ENCODE measurements at regions not wholly inside any gene's neighbourhood (a gene's known extent, or its start where the extent isn't known, plus 50 kb on each side); places are given as distances from the start of the nearest gene placed in this dataset.

DNA sequence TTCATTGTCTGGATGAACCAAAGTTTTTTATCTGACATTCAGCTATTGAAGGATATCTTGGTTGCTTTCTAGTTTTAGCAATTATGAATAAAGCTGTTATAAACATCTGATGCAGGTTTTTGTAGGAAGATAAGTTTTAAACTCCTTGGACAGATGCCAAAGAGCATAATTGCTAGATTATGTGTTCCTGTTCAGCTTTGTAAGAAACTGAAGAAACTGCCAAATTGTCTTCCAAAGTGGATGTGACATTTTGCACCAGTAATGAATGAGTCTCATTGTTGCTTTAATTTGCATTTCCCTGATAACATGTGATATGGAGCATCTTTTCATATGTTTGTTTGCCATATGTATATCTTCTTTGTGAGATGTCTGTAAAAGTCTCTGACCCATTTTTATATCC lies 239.9 kb upstream of the TTC14 start:
- TF ChIP-seq, protein P1, sequence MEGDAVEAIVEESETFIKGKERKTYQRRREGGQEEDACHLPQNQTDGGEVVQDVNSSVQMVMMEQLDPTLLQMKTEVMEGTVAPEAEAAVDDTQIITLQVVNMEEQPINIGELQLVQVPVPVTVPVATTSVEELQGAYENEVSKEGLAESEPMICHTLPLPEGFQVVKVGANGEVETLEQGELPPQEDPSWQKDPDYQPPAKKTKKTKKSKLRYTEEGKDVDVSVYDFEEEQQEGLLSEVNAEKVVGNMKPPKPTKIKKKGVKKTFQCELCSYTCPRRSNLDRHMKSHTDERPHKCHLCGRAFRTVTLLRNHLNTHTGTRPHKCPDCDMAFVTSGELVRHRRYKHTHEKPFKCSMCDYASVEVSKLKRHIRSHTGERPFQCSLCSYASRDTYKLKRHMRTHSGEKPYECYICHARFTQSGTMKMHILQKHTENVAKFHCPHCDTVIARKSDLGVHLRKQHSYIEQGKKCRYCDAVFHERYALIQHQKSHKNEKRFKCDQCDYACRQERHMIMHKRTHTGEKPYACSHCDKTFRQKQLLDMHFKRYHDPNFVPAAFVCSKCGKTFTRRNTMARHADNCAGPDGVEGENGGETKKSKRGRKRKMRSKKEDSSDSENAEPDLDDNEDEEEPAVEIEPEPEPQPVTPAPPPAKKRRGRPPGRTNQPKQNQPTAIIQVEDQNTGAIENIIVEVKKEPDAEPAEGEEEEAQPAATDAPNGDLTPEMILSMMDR (IDR thresholded peaks at IDR 0.05; ENCODE audit: insufficient read depth, low read length, missing control alignments) = no peak
- ChIA-PET POLR2A (no interaction called here), CTCF (no interaction called here)
- DNase-seq (ENCODE audit: low read depth, low spot score) = no peak
- H3K4me3 ChIP-seq (ENCODE audit: low read depth, low read length) = no peak overlapping the region

DNA sequence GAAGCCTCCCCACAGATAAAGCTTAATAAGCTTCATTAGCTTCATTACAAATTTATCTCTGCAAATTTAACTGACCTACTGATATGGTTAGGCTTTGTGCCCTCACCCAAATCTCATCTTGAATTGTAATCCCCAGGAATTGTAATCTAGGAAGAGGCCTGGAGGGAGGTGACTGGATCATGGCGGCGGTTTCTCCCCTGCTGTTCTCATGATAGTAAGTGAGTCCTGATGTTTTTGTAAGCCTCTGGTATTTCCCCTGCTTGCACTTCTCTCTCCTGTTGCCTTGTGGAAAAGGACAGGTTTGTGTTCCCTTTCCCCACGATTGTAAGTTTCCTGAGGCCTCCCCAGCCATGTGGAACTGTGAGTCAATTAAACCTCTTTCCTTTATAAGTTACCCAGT lies 226.1 kb upstream of the TTC14 start:
- no peak overlapping the region for H3K4me3 ChIP-seq (ENCODE audit: low read depth, low read length)
- TF ChIP-seq, protein P1 (IDR thresholded peaks at IDR 0.05; ENCODE audit: insufficient read depth, low read length, missing control alignments) = no peak
- no peak for DNase-seq (ENCODE audit: low read depth, low spot score)
- CTCF ChIA-PET = no interaction called here
- POLR2A ChIA-PET = no interaction called here

DNA sequence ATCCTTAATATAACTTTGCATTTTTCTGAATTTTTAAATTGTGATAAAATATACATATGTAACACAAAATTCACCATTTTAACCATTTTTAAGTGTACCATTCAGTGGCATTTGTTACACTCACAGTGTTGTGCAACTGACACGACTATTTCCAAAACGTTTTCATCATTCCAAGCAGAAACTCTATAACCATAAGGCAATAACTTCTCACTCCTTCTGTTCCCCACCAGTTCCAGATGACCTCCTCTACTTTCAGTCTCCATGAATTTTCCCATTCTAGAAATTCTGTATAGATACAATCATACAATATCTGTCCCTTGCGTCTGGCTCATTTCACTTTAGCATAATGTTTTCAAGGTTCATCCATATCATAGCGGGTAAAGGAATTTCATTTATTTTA lies 223.5 kb upstream of the TTC14 start:
- TF ChIP-seq, protein P1 (IDR thresholded peaks at IDR 0.05; ENCODE audit: insufficient read depth, low read length, missing control alignments) = no peak
- POLR2A ChIA-PET = no interaction called here
- CTCF ChIA-PET = no interaction called here
- no peak overlapping the region for H3K4me3 ChIP-seq (ENCODE audit: low read depth, low read length)
- no peak for DNase-seq (ENCODE audit: low read depth, low spot score)

DNA sequence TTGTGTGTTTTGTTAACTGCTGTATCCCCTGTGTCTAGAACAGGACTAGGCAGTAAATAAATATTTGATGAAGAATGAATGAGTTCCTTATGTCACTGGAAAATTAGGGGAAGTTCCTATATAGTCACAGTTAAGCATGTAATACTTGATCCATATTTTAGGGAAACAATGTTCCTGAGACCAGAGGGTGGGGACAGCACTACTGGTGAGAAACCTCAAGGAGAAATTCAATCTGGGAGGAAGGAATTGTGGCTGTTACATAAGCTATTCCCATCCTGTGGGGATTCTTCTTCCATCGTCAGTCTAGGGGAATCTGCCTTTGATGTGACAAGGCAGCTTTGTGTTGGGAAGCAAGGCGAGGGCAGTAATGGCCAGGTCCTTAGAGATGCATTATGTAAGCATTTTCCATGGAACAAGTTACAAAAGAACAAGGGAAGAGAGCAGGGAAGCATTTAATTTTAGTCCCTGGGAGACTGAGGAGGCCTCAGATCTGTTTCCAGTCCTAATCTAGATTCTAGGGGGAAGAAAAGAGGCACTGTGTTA lies 219.3 kb upstream of the TTC14 start:
- TF ChIP-seq, protein P1 (IDR thresholded peaks at IDR 0.05; ENCODE audit: insufficient read depth, low read length, missing control alignments) = no peak
- no peak for DNase-seq (ENCODE audit: low read depth, low spot score)
- H3K4me3 ChIP-seq (ENCODE audit: low read depth, low read length) = no peak overlapping the region
- POLR2A ChIA-PET = no interaction called here
- CTCF ChIA-PET = no interaction called here

DNA sequence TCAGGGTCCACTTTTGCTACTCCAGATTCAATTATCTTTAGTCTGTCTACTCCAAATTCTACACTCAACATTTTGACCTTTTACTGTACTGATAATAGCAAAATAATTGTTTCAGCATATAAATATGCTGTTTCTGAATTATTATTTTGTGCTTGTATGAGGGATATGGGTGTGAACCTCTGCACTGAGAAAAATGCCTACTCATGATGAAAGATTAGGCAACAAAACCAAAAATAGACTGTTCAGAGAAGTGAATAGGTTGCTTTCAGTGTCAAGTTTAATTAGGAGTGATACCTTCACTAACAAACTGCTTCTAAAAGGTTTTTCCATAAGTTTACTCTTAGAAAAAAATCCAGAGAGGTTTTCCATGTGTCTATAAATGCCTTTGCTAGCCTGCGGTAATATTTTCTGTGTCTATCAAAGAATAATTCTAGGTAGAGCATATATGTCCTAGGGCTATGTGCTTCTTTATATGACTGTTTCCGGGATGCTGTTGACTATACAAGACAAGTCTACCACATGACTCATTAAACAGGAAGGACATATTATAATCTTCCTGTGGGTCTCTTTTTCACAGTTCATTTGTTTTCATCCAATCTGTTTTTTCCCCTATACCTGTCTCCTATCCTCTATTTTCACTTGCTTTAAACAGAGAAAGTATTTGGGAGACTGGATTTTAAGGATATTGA lies 218.5 kb upstream of the TTC14 start:
- no peak overlapping the region for H3K4me3 ChIP-seq (ENCODE audit: low read depth, low read length)
- TF ChIP-seq, protein P1 (IDR thresholded peaks at IDR 0.05; ENCODE audit: insufficient read depth, low read length, missing control alignments) = no peak
- CTCF ChIA-PET = no interaction called here
- POLR2A ChIA-PET = no interaction called here
- no peak for DNase-seq (ENCODE audit: low read depth, low spot score)

DNA sequence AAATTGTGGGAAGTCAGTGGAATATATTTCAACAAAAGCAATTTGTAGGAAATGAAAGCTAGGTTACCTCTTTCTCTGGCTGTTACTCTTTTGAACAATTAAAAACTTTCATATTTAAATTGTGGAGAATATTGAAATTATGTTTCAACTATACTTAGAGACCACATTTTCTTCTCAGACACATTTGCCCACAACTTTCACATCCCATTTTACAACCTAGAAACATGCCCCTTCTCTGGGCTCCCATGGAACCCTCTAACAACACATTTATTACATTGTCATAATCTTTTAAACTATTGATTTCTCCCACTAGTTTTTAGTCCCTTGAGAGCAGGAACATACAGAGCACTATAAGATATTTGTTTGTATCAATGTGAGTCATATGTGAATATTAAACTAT lies 211.7 kb upstream of the TTC14 start:
- TF ChIP-seq, protein P1 (IDR thresholded peaks at IDR 0.05; ENCODE audit: insufficient read depth, low read length, missing control alignments) = no peak
- no peak overlapping the region for H3K4me3 ChIP-seq (ENCODE audit: low read depth, low read length)
- no peak for DNase-seq (ENCODE audit: low read depth, low spot score)
- ChIA-PET CTCF (no interaction called here), POLR2A (no interaction called here)

Measured in AG04449 (cell line).